ENCODE measurements at regions not wholly inside any gene's neighbourhood (a gene's known extent, or its start where the extent isn't known, plus 50 kb on each side); places are given as distances from the start of the nearest gene placed in this dataset.
A peak's percentile ranks its signal among the peaks of the same experiment; 100 is the strongest.

DNA sequence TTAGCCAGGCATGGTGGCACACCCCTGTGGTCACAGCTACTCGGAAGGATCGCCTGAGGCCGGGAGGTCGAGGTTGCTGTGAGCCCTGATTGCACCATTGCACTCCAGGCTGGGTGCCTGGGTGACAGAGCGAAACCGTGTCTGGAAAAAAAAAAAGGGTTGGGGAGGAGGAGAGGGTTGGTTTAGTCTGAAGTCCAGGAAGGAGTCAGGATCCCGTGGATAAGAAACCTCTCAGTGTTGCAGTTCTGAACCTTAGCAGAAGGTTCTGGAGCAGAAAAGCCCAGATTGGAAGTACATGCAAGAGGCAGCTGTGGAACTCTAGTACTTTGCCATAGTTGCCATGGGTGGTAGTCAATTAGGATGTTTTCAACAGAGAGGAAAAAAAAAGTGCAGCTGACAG lies 125.2 kb upstream of the CPEB4 start:
- no peak for DNase-seq (ENCODE audit: low spot score)

DNA sequence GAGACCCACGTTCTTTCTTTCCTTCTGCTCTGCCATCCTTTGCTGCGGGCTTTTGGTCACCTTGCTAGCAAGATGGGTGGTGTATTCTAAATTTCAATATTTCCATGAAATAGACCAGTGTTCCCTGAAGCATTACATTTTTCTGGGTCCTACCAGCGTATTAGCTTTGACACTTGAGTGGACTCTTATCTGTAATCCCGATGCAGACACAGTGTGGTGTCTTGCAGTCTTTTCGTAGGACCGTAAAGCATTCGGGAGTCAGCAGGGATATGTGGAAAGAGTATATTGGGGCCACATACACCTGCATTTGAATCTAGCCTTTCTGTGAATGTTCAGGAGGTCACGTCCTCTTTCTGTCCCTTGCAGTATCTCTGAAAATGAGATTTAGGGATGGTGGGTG lies 124.7 kb upstream of the CPEB4 start:
- no peak for DNase-seq (ENCODE audit: low spot score)

DNA sequence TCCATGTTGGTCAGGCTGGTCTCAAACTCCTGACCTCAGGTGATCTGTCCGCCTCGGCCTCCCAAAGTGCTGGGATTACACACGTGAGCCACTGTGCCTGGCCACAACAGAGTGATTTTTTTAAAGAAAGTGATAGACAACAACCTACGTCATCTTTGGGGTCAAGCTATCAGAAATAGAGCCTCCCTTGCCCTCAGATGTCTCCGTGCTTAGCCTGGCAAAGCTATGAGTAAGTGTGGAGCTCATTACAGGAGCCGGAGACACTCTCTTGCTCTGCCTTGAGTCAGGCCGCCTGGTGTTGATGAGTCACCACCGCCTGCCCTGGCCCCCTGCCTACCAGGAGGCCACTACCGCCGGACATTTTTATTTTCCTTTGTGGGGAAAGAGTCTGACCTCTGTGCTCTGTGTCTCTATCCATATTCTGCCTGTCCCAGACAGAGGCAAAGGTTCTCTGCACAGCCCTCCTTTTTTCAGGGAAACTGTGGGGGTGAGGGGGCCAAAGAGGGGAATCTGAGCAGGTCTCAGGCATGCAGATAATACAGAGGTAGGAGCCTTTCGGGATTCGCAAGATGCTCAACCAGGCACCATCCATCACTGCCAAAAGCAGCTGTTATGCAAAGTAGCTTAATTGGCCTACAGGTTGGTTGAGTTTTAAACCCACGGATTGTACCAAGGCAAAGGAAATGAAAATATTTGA lies 123.7 kb upstream of the CPEB4 start:
- no peak for DNase-seq (ENCODE audit: low spot score)

- DNase-seq (ENCODE audit: low spot score) = no peak
Observed at GRCh38 chr5:173765029-173765644, 123.0 kb upstream of the CPEB4 start.

- DNase-seq (ENCODE audit: low spot score) = no peak
Observed at GRCh38 chr5:173765661-173766060, 122.5 kb upstream of the CPEB4 start.

DNA sequence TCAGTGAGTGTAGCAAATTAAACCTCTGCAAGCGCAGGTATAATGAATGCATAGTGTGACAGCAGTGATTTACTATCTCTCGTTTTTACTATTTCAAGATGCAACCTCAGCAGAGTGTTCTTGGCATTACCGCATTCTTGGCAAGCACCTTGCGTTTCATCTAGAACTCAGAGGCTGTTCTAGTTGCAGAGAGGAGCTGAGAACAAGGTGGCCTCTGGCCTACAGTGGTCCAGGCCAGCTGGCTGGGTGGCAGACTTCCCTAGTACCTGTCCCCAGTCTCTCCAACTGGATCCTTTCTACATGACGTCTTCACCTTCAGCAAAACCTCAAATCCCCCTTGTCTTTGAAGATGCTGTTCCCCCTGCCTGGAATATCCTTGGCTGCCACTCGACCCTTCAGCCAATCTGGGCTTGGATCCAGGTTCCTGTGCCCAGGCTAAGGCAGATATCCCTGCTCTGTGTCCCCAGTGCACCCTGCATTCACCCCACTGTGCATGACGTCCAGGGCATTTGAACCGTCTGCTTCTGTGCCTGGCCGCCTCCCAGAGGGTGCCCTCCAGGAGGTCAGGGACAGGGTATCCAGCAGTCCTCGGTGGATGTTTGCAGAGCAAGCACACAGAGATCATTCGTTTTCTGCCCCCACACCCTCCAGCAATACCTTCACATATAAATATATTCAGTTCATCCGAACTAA lies 120.4 kb upstream of the CPEB4 start:
- DNase-seq (ENCODE audit: low spot score) = no peak

GRCh38 chr5:173768267-173768806 lies 119.8 kb upstream of the CPEB4 start:
- DNase-seq (ENCODE audit: low spot score) = no peak

- DNase-seq (ENCODE audit: low spot score) = no peak
Observed at GRCh38 chr5:173768891-173769290, 119.3 kb upstream of the CPEB4 start.

DNA sequence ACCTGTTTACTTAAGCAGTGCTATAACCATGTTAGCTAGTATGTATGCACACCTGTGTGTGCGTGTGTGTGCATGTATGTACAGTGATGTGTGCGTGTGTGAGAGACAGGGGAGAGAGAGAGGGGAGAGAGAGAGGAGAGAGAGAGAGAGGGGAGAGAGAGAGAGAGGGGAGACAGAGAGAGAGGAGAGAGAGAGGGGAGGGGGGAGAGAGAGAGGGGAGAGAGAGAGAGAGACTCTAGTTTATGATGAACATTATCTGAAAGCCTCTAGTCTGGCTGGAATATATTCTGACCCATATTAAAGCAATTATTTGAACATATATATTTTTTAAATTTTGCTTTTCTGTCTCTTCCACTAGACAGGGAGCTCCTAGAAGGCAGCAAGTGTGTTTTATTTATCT lies 117.5 kb upstream of the CPEB4 start:
- DNase-seq (ENCODE audit: low spot score) = no peak

GRCh38 chr5:173771121-173771724 lies 116.9 kb upstream of the CPEB4 start:
- peak; percentile 52 for DNase-seq (ENCODE audit: low spot score)

- DNase-seq (ENCODE audit: low spot score) = no peak
Observed at GRCh38 chr5:173771725-173772383, 116.3 kb upstream of the CPEB4 start.

DNA sequence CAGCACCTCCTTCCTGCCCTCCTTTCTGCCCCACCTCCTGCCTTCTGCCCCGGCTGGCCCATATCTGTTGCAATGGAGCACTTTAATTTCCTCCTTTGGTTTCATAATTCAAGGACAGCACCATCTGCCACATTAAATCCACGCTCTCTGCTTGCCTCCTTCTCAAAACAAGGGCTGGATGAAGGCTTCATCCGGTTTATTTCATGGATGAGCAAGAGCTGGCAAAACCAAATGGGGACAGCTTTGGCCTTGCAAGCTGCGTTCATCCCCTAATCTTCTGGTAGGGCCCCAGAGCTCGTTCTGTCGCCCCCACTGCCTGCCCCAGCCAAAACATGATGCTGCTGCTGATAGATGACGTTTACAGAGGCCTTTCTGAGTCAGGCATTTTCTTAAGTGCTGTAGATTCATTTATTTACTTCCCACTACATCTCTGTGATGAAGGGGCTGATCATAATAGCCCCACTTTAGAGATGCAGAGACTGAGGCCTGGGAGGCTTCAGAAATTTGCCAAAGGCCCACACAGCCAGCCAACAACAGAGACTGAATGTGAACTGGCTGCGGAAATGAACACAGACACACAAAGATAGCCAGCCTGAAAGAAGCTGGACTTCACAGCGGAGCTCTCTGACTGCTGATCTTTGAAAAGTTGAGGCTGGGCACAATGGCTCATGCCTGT lies 115.6 kb upstream of the CPEB4 start:
- no peak for DNase-seq (ENCODE audit: low spot score)

GRCh38 chr5:173774271-173774761 lies 113.8 kb upstream of the CPEB4 start:
- DNase-seq (ENCODE audit: low spot score) = no peak

- no peak for DNase-seq (ENCODE audit: low spot score)
Observed at GRCh38 chr5:173775261-173776197, 112.6 kb upstream of the CPEB4 start.

GRCh38 chr5:173777149-173777548 lies 111.0 kb upstream of the CPEB4 start:
- DNase-seq (ENCODE audit: low spot score) = peak; percentile 93

GRCh38 chr5:173777674-173778073 lies 110.5 kb upstream of the CPEB4 start:
- no peak for DNase-seq (ENCODE audit: low spot score)

- DNase-seq (ENCODE audit: low spot score) = peak; percentile 92
Observed at GRCh38 chr5:173778152-173778782, 109.9 kb upstream of the CPEB4 start.

DNA sequence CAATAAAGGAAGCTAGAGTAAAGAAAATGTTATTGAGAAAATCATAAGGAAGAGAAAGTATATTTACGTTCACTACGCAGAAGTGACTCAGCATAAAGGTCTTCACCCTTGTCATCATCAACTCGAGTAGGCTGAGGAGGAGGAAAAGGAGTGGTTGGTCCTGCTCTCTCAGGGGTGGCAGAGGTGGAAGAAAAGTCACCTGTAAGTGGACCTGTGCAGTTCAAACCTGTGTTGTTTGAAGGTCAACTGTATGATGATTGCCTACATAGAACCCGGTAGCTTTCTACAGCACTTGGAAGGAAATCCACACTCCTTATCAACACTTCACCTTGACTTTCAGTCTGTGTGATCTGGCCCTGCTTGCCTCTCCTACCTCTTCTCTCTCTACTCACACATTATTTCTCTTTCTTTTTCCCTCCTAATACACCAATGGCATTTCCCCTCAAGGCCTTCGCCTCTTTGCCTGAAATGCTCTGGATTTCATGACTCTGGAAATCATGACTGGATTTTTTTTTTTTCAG lies 109.3 kb upstream of the CPEB4 start:
- DNase-seq (ENCODE audit: low spot score) = no peak
